ENCODE measurements at regions not wholly inside any gene's neighbourhood (a gene's known extent, or its start where the extent isn't known, plus 50 kb on each side); places are given as distances from the start of the nearest gene placed in this dataset.
A peak's percentile ranks its signal among the peaks of the same experiment; 100 is the strongest.
"Not testable (repeated sequence)": the region's sequence is repeated elsewhere in the genome, so short reads cannot be mapped to it uniquely, and the experiment has no call there.

DNA sequence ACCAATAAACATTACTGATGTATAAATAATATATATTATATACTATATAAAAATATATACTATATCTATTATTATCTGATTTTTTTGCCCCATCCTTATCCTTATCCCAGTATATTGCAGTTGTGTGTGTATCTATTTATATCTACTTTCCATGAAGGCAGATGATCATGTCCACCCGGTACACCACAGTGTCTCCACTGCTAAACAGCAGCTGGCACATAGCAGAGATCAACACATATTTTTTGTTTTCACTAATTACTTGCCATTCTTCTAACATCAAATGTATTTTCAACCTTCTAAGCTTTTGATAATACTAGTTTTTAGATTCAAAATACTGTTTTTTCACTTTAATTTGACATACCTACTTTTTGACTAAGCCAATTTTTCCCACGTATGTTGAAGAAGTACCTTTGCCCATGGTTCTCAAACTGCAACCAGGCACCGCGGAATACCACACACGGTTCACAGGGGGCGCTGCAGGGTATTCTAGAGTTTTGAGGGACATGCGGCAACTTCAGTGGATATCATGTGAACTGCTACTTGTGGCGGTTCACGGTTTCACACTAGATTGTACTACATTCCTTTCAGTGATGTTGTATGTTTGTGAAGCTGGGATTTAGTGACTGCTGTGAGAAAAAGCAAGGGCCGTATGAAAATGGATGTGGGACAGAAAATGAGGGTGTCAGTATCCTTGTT is 182.5 kb upstream of the NPY2R start:
- DNase-seq (ENCODE audit: low read depth in 4 of 4, low spot score in 3 of 4), result peak in 2 of 4 donors; percentile 10 to 20

DNA sequence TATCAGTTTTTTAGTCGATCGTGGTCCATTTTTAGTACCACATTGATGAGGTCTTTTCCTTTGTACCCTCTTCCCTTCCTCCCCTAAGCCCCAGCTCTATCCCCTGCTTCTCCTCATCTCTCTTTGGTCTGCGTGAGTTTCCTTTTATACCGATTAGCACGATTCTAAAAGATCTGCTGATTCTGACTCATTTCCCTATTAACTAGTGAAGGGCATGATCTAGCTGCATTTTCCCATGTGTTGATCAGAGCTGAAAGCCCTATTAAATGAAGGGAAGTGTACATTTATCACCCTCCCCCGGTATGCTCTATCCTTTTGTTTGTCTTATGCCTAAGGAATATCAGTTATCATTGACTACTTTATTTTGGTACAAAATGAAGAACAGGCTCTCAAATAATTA is 181.7 kb upstream of the NPY2R start:
- no peak for DNase-seq (ENCODE audit: low read depth in 4 of 4, low spot score in 3 of 4)

- DNase-seq (ENCODE audit: low read depth in 4 of 4, low spot score in 3 of 4), result no peak
These were observed 175.8 kb upstream of the NPY2R start for GRCh38 chr4:155032521-155033229.

DNA sequence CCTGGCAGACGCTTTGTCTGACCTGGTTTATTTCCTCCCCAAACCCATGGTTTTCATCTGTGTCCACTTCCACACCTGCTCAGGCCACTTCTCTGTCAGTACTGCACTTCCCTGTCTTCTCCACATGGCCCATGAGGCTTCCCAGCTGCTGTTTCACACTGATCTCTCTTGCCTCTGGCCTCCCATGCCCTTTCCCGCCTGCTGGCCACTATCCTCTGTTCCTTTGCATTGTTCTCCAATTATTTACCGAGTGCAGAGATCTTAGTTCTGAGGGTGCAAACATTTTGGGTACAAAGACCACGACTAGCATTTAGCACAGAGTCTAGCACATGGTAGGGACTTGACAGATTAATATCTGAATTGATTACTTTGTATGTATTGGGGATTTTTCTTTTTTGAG is 174.8 kb upstream of the NPY2R start:
- no peak for DNase-seq (ENCODE audit: low read depth in 4 of 4, low spot score in 3 of 4)

- no peak for DNase-seq (ENCODE audit: low read depth in 4 of 4, low spot score in 3 of 4)
These were observed 171.4 kb upstream of the NPY2R start for GRCh38 chr4:155037031-155037430.

- DNase-seq (ENCODE audit: low read depth in 4 of 4, low spot score in 3 of 4), result no peak
These were observed 170.0 kb upstream of the NPY2R start for GRCh38 chr4:155038459-155038858.

GRCh38 chr4:155039162-155039561 is 169.3 kb upstream of the NPY2R start:
- DNase-seq (ENCODE audit: low read depth in 4 of 4, low spot score in 3 of 4), result no peak

DNA sequence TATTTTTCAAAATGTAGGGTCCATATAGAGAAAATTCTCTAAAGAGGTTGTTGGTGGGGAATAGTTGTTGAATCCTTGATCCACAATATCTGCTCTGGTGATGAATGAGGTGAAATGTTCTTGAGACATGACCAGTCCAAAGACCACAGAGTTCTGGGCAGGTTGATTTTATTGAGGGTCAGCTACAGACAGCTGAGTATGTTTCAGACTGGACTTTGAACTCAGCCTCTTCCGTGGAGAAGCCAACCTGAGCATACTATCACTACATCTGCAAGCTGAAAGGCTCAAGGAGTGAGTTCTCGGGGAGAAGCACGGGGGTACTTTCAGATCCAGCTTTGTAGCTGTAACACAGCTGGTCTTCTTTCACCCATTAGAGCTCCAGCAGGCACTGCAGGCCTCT is 168.4 kb upstream of the NPY2R start:
- no peak for DNase-seq (ENCODE audit: low read depth in 4 of 4, low spot score in 3 of 4)

DNA sequence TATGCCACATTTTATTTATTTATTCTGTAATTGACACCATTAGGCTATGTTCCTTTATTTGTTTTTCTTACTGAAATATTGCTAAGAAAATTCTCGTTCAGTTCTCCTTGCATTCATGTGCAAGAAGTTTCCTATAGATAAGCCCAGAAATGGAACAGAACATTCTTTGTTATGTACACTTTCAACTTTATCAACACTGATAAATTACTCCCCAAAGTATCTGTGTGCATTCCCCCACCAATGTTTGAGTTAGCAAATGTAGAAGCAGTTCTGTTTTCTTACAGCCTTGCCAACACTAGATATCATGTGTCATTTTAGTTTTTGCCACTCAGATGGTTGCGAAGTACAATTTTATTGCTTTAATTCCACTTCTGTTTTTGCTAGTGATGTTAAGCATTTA is 166.4 kb upstream of the NPY2R start:
- no peak for DNase-seq (ENCODE audit: low read depth in 4 of 4, low spot score in 3 of 4)

- DNase-seq (ENCODE audit: low read depth in 4 of 4, low spot score in 3 of 4), result not testable (repeated sequence)
These were observed 164.2 kb upstream of the NPY2R start for GRCh38 chr4:155044251-155044650.

GRCh38 chr4:155047755-155048154 is 160.7 kb upstream of the NPY2R start:
- DNase-seq (ENCODE audit: low read depth in 4 of 4, low spot score in 3 of 4), result no peak

DNA sequence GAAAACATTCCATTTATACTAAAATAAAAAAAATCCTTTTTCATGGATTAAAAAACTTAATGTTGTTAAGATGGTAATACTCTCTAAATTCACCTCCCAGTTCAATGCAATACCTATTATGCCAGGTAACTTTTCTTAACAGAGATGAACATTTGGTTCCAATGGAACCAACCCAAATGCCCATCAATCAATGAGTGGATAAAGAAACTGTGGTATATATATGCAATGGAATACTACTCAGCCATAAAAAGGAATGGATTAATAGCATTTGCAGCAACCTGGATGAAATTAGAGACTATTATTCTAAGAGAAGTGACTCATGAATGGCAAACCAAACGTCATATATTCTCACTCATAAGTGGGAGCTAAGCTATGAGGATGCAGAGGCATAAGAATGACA is 154.4 kb upstream of the NPY2R start:
- DNase-seq (ENCODE audit: low read depth in 4 of 4, low spot score in 3 of 4), result not testable (repeated sequence)

GRCh38 chr4:155060419-155060818 is 148.0 kb upstream of the NPY2R start:
- no peak for DNase-seq (ENCODE audit: low read depth in 4 of 4, low spot score in 3 of 4)

DNA sequence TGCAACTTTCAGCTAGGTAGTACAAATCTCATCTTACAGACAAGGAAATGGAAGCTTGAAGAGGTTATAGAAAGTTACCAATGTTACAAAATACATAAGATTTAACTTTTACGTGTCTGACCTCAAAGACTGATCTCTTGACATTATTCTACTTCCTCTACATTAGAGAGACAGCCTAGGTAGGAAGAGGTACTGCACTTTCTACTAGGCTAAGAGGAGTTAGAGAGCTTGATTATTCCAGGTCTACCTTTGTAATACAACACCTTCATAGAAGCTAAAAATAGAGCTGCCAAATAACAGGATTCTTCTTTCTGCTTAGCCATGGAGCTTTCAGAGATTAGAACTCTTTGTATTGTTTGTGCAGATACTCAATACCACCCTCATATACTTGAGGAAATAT is 147.6 kb upstream of the NPY2R start:
- DNase-seq (ENCODE audit: low read depth in 4 of 4, low spot score in 3 of 4), result no peak

DNA sequence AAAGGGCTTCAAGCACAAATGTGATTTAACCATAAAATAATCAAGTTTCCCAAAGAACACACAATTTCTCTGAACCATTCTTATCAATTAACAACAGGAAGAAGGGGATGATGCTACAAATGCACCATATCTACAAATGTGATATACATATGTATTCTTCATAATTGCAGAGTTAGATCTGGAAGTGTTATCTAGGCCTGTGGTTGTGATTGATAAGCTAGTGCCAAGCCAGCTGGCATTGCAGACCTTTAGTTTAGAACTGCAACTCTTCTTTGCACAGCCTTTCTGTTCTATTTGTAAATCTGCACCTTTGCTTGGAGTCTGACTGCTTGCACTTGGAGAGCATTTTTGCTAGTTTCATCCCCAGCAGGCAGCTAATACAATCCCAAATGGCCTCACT is 145.5 kb upstream of the NPY2R start:
- DNase-seq (ENCODE audit: low read depth in 4 of 4, low spot score in 3 of 4), result no peak

DNA sequence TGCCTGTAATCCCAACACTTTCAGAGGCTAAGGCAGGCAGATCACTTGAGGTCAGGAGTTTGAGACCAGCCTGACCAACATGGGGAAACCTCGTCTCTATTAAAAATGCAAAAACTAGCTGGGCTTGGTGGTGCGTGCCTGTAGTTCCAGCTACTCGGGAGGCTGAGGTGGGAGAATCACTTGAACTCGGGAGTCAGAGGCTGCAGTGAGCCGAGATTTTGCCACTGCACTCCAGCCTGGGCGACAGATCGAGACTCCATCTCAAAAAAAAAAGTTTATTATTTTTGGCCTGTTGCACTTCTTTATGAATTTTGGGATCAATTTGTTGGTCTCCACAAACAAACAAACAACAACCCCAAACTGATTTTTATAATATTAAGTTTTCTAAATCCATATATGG is 143.5 kb upstream of the NPY2R start:
- not testable (repeated sequence) for DNase-seq (ENCODE audit: low read depth in 4 of 4, low spot score in 3 of 4)

GRCh38 chr4:155066871-155067270 is 141.6 kb upstream of the NPY2R start:
- DNase-seq (ENCODE audit: low read depth in 4 of 4, low spot score in 3 of 4), result no peak

GRCh38 chr4:155071962-155072361 is 136.5 kb upstream of the NPY2R start:
- no peak for DNase-seq (ENCODE audit: low read depth in 4 of 4, low spot score in 3 of 4)

GRCh38 chr4:155072417-155072816 is 136.0 kb upstream of the NPY2R start:
- no peak for DNase-seq (ENCODE audit: low read depth in 4 of 4, low spot score in 3 of 4)

GRCh38 chr4:155073852-155074251 is 134.6 kb upstream of the NPY2R start:
- DNase-seq (ENCODE audit: low read depth in 4 of 4, low spot score in 3 of 4), result no peak

GRCh38 chr4:155076256-155076785 is 132.1 kb upstream of the NPY2R start:
- DNase-seq (ENCODE audit: low read depth in 4 of 4, low spot score in 3 of 4), result no peak
